HG02588 (cell line): ENCODE measurements at regions not wholly inside any gene's neighbourhood (a gene's known extent, or its start where the extent isn't known, plus 50 kb on each side); places are given as distances from the start of the nearest gene placed in this dataset.
"Not testable (repeated sequence)": the region's sequence is repeated elsewhere in the genome, so short reads cannot be mapped to it uniquely, and the experiment has no call there.

Experiments used
- ATAC-seq: cut with Tn5 transposase; IDR thresholded peaks from one replicate; pipeline ENCODE4 v1.9.1; 2021; ENCODE audit warnings: mild to moderate bottlenecking, moderate library complexity; ENCODE audit not compliant: unreplicated experiment

DNA sequence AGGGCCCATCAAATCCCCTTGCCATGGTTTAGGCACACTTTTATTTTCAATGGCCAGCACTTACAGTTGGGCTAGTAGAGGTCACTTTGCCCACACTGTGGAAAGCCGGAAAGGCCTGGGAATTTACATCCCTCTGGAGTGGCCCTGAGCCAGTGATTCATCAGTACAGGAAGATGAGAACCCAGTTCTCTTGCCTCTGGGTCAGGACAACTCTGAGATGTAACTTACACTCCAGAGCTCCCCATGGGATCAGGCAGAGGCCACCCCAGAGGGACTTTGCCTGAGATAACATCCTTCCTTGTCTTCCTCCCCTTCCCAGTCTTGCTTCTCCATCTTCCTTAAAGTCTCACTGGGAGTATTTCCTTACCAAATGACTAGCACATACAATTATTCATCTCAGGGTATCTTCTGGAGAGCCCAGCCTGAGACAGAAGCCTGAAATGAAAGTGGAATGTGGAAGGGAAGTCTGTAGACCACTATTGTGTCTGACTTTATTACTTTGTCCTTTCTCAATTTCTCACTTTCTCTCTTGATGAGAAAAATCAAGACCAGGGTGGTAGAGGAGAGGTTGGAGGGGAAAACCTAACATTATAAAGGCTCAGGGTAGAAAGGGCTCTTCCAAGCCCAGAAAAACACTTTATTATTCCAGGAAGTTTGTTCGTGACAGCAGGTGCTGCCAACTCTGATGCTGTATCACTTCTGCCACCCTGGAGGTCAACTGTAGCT, 220.8 kb downstream of the ZNF621 start:
- ATAC-seq, result no peak

DNA sequence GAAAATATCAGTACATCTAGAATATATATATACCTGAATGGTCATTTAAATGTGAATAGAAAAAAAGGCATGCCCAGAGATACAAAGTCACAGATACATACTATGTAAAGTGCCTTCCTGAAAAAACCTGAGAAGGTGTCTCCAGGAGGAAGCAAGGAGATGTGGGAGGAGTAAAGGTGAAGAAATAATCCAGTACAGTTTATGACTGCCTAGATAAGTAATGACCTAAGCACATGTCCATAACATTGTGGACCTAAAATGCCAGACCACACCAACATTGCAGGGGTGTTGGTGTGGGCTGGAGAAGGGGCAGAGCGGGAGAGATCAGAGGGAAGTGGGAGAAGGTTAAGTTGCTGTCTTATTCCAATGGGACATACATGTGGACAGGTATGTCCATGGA, 226.9 kb downstream of the ZNF621 start:
- no peak for ATAC-seq

- ATAC-seq, result no peak
Observed at GRCh38 chr3:40752492-40752891, 227.7 kb downstream of the ZNF621 start.

GRCh38 chr3:40753291-40753770, 228.6 kb downstream of the ZNF621 start:
- ATAC-seq, result no peak

GRCh38 chr3:40753951-40754350, 229.2 kb downstream of the ZNF621 start:
- no peak for ATAC-seq

- no peak for ATAC-seq
Observed at GRCh38 chr3:40754994-40755393, 230.2 kb downstream of the ZNF621 start.

DNA sequence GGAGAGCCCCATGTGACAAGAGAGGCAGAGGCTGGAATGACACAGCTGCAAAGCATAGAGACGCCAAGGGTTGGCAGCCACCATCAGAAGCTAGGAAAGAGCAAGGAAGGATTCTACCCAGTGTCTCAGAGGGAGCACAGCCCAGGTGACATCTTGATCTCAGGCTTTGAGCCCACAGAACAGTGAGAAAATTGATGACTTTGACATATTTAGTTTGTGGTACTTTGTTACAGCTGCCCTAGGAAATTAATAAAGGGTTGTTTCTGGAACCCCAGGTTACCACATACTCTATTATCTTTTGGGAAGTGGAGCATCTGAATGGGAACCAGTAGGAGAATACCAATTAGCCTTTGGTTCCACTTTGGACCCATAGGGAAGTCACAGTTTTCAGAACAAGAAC, 231.7 kb downstream of the ZNF621 start:
- no peak for ATAC-seq

DNA sequence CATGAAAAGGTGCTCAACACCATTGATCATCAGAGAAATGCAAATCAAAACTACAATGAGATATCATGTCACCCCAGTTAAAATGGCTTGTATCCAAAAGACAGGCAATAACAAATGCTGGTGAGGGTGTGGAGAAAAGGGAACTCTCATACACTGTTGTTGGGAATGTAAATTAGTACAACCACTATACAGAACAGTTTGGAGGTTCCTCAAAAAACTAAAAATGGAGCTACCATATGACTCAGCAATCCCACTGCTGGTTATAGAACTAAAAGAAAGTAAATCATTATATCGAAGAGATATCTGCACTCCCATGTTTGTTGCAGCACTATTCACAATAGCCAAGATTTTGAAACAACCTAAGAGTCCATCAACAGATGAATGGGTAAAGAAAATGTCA, 238.0 kb downstream of the ZNF621 start:
- ATAC-seq, result not testable (repeated sequence)

DNA sequence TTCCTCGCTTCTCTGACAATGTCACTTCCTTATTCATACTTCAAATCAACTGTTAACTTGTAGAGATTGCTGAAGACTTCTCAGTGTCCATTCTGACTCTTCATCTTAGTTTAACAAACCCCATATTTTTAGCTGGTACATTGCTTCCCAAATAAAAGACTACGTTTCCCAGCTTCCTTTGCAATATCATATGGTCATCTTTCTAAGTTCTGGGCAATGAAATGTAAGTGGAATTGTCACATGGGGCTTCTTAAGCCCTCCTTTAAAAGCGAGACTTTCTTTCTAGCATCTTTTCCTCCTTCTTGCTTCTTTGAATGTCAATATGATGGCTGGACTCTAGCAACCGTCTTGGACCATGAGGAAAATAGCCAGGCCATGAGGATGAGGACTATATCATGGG, 239.0 kb downstream of the ZNF621 start:
- no peak for ATAC-seq

DNA sequence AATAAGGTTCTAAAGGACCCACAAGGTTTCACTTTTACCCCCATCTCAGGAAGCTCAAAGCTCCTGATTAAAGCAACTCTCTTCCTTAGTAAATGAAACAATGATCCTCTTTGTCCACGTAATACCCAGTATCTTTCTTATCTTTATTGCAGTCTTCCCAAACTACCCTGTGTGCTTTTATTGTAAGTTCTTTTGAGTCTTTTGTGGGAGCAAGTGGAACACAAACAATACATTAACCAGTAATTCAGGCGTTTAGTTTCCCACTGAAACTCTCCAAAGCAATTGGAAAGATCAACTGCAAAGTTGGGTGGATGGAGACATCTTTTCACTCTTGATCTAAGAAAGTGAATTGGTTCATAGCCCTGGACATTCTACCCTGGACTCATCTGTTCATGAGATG, 240.0 kb downstream of the ZNF621 start:
- no peak for ATAC-seq

GRCh38 chr3:40765884-40766283, 241.1 kb downstream of the ZNF621 start:
- ATAC-seq, result peak; percentile 83

- ATAC-seq, result peak; percentile 41
Observed at GRCh38 chr3:40766396-40766795, 241.6 kb downstream of the ZNF621 start.

GRCh38 chr3:40768046-40768445, 243.3 kb downstream of the ZNF621 start:
- ATAC-seq, result no peak

DNA sequence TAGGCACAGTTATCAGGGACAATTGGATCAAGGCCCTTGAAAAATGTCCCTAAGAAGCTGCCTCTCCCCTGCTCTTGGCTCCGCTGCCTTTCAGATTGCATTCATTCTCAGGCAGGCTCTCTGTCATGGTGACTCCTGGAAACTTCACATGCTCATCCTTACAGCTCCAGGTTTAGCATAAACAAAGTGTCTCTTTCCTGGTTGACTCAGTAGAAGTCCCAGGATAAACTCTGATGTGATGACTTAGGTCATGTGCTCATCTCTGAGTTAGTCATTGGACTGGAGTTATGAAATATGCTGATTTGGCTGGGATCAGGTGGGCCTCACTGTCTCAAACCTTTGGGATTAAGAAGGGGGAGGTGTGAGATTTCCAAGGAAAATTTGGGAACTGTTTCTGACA, 243.8 kb downstream of the ZNF621 start:
- no peak for ATAC-seq

- ATAC-seq, result no peak
Observed at GRCh38 chr3:40770061-40770460, 245.3 kb downstream of the ZNF621 start.

DNA sequence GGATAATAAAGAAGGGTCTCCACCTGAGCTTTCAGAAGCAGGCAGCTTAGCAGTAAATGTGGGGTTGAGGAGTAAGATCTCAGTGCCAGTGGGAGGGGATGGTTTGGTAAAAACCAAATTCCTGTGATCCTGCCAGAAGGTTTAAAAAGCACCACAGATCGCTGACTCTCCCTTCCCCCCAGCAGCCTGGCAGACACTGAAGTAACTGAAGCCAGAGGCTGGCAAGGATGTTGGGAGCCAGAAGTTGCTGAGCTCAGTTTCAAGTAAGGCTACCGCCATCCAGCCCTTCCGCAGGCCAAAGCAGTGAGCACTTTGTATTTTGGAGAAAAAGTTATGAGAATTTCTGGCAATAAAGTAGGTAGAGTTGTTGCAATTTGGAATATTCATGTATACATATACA, 246.4 kb downstream of the ZNF621 start:
- no peak for ATAC-seq

- no peak for ATAC-seq
Observed at GRCh38 chr3:40779039-40779438, 254.3 kb downstream of the ZNF621 start.

DNA sequence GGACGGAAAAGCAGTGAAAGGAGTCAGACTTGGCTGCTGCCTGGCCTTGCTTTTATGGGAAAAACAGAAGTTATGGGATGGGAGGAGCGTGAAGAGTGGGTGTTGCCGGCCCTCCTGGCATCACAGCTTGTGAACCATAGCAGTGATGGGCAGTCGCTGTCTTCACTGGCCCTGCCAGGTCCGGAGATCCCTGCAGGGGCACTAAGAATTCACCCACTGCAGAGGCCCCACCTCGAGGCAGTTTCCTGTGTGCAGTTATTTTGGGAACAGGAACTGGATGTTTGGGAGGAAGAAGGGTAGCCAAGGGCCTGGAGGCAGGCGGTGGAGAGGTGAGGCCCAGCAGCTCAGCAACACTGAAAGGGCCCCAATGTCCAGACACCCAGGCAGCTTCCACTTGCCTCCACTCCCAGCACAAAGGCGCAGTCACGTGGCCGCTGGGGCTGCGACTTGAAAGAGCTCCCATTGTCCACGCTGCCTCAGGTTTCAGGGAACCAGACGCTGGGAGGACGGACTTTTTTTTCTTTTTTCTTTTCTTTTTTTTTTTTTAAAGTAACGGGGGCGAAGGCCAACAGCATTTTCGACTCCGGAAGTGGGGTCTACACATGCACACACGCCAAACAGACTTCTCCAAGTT, 255.6 kb downstream of the ZNF621 start:
- no peak for ATAC-seq

DNA sequence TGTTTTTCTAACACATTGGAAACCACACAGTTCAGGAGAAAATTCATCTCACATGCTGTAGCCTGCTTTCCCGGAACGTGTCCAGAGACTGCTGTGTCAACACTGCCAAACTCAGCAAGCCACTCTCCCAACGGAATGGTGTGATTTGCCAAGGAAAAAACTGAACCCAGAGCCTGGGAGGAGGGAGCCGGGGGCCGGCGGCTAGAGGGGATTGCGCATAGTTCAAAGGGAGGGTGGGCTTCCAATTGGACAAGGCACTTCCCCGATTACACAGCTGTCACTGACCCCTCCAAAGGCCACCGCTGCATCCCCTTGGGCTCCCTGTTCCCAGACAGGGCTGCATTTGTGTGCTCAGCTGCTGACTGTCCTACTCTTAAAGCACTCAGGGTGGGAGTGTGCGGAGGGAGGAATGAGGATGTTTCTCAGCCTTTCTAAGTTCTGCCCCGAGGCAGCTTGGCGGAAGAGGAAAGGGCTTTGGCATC, 256.2 kb downstream of the ZNF621 start:
- no peak for ATAC-seq

- ATAC-seq, result no peak
Observed at GRCh38 chr3:40782111-40782721, 257.5 kb downstream of the ZNF621 start.

GRCh38 chr3:40790746-40791145, 266.0 kb downstream of the ZNF621 start:
- ATAC-seq, result no peak

DNA sequence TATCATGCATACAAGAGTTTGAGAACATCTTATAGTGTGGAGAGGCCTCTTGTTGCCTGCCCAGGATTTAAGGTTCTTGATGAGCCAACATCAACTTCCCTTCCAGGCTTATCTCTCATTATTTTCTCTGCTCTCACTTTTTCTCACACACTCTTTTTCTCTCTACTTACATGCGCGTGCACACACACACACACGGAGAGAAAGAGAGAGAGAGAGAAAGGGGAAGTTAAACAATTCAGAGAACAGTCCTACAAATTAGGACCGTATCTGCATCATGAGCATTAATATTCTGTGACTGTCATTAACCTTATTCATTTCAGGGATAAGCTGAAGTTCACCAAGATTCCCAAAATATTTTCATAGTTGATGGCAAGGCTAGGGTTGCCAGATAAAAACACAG, 269.0 kb downstream of the ZNF621 start:
- no peak for ATAC-seq
